AG20443 (cell line): ENCODE measurements at regions not wholly inside any gene's neighbourhood (a gene's known extent, or its start where the extent isn't known, plus 50 kb on each side); places are given as distances from the start of the nearest gene placed in this dataset.

Experiments used
- DNase-seq: peaks from one replicate; pipeline ENCODE4 v3.0.0; 2012; ENCODE audit warnings: low spot score, mixed read lengths

DNA sequence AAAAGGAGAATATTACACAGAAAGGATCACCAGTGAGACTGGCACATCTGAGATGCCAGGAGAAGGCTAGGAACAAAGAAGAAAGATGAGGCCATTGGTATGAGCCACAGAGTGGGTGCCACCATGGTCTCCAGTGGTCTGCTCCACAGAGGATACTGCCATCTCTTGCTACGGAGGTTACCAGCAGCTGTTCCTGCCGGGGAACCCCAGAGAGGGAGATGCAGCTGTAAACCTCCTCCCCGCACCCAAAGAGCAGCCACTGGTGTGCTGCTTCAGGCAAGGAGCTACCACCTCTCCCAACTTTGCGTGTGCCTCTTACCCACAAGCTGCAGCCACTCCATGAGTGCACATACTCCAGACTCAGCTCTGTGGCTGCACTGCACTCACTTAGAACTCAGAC, 201.5 kb upstream of the RTL1 start:
- DNase-seq = no peak

GRCh38 chr14:101108579-101109346, 205.2 kb upstream of the RTL1 start:
- no peak for DNase-seq

DNA sequence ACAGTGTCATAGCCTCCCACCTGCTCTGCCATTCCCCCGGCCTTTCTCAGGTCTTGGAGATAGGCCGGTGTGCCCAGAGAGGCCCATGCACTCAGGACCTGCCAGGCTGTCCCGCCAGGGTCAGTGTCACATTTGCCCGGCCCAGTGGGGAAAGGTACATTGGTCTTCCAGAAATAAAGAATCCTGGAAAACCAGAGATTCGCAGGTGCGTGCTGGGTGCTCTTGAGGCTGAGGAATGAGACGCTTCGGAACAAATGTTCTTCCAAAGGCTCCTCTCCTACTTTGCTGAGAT, 205.8 kb upstream of the RTL1 start:
- DNase-seq = no peak

DNA sequence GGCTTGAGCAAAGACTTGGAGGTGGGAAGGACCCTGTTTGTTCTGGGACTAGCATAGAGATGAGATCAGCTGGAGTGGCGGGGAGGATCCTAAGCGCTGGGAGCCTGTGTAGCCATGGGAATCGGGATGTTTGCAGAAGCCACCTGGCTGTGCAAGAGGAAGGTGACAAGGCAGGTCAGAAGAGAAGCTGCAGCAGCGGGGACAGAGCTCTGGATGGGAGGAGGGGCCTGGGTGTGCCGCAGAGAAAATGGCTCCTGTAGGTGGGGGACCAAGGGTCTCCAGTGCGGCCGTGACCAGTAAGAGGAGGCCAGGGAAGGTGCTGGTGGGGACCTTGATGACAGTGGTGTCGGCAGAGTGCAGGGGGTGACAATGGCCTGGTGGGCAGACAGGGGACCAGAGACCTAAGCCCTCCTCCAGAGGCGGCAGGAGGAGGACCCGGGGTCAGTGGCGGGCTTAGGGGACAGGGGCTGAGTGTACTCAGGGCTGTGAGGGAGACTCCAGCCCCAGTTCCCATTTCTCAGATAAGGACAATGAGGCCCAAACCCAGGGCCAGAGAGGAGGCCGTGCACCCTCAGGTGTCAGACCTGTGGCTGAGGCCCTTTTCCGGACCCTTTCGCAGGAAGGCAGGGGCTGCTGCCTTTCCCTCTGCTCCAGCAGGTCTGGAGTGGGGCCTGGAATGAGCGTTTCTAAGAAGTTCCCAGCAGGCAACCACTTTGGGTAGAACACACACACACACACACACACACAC, 206.6 kb upstream of the RTL1 start:
- DNase-seq = no peak

DNA sequence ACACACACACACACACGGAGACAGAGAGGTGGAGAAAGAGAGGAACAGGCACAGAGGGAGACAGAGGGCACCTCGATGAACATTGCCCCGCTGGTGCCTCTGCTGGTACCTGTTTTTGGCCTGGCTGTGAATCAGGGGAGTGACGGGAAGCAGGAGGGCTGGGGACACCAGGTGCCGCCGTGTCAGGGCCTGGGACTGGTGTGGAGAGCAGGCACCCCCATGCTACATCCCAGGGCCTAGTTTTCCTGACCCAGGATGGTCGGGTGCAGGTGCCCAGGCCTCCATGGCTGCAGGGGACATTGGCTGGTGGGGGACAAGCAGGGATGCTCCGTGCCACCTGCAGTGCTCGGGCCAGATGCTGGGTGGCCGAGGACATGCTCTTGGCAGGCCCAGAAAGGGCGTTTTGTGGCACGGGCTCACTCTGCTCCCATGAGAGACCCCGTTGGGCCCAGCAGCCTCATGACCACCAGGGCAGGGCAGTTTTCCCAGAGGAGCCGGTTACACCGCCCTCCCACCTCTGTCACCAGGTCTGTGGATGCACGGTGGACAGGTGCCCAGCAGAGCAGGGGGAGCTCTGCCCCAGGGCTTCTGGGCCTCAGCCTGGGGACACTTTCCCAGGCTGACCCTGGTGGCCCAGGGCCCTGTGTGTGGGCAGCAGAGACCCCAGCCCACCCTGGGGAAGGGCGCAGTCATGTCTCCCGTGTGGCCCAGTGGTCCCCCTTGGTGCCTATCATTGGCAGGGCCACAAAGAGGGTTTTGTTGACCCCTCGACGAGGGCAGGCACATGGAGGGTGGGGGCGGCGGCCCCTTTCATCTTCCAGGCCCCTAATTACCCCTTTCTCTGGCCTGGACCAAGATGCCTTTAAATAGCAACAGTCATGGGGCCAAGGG, 207.5 kb upstream of the RTL1 start:
- no peak for DNase-seq

GRCh38 chr14:101111620-101112290, 208.2 kb upstream of the RTL1 start:
- DNase-seq = no peak

GRCh38 chr14:101112351-101113107, 209.0 kb upstream of the RTL1 start:
- DNase-seq = no peak

DNA sequence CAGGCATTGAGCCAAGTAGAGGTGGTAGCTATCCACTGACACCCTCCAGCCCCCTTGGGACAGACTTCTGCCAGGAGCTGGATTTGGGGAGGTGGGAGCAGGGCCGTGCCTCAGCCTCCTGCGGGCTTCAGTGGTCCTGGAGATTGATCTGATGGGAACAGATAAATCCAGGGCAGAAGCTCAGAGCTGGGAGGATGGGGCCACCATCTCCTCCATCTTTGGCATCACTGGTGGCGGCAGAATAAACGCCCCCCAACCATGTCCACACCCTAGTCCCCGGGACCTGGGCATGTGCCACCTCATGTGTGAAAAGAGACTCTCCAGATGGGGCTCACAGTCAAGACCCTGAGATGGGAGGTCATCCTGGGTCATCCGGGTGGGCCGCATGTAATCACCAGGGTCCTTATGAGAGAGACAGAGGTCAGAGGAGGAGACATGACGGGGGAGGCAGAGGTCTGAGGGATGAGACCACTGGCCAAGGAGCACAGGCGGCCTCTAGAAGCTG, 209.6 kb upstream of the RTL1 start:
- DNase-seq = no peak

DNA sequence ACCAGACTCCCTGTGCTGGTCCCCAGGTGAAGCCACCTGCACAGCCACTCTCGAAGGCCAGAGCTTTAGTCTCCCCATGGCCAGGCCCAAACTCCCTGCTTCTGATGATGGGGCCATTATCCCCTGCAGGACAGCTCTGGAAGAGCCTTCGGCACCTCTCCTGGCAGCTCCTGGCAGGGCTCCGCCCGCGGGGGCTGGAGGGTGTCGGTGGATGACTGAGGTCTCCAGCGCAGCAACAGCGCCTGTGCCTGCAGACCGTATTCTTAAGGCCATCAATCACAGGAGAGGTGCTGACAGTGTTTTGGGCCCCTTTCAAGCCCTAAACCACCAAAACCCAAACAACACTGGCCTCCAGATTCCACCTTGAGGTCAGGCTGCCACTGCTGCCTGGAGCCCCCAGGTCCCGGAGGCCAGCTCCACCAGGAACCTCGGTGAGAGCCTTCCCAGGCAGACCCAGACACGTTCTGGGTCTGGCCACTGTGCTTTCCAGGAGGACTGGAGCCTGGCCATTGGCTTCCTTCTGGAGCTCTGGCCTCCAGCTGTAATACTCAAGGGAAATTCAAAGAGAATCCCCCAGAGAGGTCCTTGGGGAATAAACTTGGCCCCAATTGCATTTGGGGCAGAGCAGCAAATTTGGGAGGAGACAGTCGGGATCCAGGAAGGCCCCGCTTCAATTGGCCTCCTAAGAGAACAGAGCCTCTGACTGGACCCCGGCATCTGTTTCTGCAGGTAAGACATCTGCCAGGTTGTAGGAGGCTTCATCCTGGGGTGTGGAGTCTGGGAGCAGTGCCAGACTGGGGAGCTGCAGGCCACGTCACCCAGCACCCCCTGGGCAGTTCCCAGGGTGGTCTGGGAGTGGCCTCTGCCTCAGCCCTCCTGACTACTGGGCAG, 210.6 kb upstream of the RTL1 start:
- no peak for DNase-seq

DNA sequence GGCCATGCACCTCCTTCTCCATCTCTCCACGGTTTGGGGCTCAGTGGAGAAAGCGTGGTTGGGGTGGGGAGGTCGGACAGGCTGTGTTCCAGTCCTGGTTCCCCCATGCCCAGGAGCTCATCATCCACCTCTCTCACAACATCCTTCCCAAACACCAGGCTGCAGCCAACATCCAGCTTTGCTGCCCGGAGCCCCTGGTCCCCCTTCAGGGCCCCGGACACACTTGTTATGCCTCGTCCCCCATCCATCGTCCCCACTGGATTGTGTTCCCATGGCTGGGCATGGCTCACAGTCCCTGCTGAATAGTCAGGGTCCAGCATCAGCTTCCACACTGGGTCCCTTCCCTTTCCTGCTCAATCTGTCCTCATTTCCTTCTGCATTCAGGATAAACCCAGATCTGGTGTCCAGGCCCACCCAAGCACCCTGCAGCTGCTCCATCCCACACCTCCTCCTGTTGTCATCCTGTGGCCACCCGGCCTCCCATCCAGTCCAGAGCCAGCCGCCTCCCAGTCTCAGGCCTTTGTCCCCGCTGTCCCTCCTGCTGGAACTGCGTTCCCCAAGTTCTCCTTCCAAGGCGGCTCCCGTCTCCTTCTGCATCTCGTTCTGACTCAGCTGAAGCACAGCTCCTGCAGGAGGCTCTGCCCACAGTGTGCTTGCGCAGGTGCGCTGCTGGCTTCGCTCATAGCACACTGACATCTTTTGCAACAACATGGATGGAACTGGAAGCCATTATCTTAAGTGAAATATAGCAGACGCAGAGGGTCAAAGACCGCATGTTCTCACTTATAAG, 211.4 kb upstream of the RTL1 start:
- no peak for DNase-seq

DNA sequence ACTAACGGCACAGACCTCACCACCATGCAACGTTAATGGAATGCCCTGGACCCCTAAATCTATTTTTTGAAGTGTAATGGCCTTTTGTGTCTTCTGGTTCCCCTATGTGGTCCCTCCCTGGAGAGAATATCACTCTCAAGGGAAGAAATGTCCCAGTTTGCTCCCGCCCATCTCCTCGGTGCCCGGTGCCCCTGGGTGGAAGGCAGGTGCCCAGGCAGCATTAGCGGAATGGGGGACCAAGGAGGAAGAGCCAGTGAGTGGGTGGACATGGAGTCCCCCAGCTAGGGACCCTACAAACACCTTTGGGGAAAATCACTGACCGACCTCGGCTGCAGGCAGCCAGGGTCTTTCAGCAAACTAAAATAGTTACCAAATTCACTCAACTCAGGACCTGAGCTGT, 212.1 kb upstream of the RTL1 start:
- no peak for DNase-seq

- DNase-seq = no peak
Observed at GRCh38 chr14:101116065-101116464, 212.5 kb upstream of the RTL1 start.

GRCh38 chr14:101116486-101117130, 213.1 kb upstream of the RTL1 start:
- DNase-seq = no peak

GRCh38 chr14:101117543-101117942, 214.0 kb upstream of the RTL1 start:
- no peak for DNase-seq

DNA sequence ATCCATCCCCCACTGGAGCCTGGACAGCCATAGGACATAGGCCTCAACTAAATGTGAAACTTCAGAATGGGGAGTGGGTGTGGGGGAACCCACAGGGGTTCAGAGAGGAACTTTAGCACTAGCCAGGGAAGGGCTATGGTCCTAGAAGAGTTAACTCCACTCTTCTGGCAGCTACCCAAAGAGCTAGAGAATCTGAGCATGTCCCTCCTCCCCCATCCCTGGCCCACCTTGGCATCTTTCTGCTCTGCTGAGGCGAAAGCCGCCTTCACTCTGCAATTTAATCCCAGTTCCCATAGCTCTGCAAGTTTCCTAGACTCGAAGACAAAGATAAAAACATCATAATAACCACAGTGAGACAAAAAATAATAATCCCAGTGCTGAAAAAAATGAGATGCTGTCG, 214.7 kb upstream of the RTL1 start:
- no peak for DNase-seq

GRCh38 chr14:101118746-101119591, 215.4 kb upstream of the RTL1 start:
- DNase-seq = no peak

- DNase-seq = no peak
Observed at GRCh38 chr14:101119830-101120571, 216.5 kb upstream of the RTL1 start.
